ENCODE measurements at regions not wholly inside any gene's neighbourhood (a gene's known extent, or its start where the extent isn't known, plus 50 kb on each side); places are given as distances from the start of the nearest gene placed in this dataset.

- peak; percentile 1 for DNase-seq
These were observed 680.5 kb upstream of the API5 start for GRCh38 chr11:42631220-42631843.

DNA sequence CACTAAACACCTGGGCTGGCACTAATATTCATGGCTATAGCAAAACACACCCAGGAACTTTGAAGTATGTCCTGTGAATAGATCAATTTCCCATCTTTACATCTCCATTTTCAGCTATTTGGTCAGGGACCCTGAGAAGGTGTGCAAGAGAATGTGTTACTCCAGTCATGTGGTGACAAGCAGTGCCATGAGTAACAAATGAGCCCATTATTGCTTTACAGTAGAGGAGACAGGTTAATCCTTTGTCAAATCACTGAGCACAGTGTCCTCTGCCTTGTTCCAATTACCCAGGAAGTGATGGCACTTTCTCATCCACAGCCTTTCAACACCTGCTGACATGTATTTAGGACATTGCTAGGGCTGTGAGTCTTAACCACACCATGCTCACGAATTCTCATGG lies 664.8 kb upstream of the API5 start:
- DNase-seq: no peak

DNA sequence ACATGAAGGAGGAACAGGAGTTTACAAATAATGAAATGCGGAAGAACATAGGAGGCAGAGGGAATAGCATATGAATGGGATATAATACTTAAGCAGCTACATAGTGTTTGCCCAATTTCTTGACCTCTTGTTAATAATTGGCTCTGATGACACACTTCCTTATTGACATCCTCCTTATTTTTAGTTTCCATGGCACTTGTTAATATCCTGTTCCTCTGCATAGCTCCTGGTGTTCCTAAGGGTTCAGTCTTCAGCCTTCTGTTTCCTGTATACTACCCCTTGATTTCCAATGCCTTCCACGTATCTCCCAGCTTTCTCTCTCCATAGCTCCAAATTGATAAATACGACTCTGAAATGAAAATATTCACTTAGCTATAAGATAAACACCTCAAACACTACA lies 663.8 kb upstream of the API5 start:
- DNase-seq: no peak

GRCh38 chr11:42651621-42652020 lies 660.2 kb upstream of the API5 start:
- no peak for DNase-seq

- no peak for DNase-seq
These were observed 654.6 kb upstream of the API5 start for GRCh38 chr11:42657169-42657568.

DNA sequence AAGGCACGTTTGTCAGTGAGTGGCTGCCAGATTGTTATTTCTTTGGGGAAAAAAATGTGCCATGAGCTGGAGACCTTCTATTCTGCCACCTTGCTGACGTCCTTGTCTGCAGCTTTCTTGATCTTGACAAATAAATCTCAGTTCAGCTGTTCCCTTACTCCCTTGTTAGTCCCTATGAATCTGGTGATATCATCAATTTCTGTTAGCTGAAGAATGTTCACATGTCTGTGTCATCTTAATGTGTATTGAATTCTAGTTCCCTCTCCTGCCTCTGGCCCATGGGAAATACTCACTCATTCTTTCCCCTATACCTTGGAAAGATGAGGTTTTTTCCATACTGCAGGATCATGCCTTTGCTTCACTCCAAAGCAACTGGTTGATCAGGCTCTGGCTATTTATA lies 649.9 kb upstream of the API5 start:
- no peak for DNase-seq

DNA sequence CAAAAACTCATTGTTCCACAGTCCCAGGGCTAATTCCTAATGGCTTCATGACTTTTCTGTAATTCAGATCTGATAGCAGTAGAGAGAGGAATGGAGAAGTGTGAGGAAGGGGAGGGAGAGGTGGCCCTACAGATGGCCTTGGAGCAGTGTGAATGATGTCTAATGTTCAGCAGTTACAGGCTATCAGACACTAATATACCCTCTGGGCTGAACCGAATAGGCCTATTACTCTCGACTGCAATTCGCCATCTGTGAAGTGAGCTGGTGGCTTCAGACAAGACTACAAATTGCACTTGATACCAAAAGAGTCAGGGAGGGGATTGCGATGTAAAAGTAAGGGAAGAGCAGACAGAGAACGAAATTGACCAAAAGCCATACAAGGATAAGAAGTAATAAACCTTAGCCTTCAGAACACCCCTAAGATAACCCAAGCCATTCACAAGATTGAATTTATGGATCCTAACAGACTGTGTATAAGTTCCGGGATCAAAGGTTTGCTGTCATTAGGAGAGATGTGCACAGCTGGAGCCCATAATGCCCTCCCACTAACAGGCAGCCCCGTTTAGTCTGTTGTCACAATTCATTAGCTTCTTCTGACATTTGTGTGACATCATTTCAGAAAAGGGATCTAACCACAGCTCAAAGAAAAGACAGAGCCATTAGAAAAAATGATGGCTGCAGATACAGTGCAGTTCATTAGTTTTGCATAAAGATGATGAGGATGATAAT lies 642.4 kb upstream of the API5 start:
- DNase-seq: no peak

GRCh38 chr11:42674436-42674835 lies 637.4 kb upstream of the API5 start:
- DNase-seq: no peak

DNA sequence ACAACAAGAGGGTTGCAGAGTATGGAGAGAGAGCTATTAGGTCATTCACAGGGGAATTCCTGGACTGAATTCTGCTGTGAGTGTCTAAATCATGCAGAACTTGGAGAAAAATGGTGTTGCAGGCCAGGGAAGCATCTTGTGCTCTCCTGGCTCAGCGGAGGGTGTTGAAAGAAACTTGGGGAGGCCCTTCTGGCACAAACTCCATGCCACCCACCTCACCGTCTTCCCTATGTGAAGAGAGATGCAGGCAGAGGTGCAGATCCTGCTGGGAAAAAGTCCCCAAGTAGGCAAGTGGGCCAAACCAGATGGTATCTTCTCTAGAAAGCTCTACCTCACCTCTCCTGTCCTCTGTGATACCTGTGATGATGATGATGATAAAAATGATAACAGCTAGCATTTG lies 604.3 kb upstream of the API5 start:
- DNase-seq: no peak

DNA sequence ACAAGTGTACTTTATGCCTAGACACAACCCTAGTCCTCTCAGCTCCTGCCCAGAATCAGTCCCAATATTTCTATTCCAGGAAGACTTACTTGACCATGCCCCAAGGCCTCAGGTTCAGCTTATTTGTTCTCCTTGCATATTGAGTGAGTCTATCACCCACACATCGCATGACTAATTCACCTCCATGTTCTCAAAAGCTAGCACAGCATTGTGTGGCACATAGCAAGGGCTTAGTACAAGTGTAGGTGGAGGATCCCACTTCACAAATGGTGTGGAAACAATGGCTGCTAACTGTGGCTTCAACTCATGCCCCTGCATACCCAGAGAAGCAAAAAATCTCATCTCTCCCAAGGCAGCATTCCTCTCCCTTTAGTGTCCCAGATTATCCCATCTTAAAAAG lies 602.6 kb upstream of the API5 start:
- DNase-seq: no peak

DNA sequence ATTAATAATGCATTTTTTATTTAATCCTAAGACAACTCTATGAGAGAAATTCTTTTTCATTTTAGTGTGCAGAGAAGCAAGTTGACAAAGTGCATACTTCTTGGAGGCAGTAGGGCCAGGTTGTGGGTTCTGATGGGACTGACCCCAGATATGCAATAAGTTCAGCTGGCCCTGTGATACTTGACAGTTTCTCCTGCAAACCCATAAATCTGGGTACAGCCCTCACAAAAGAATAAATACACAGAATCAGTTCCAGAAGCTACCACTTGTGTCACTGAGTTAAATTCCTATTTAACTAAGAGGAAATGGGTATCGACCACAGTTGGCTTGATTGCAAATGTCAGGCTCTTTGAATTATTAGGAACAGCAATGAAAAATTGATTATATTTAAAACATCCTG lies 598.5 kb upstream of the API5 start:
- DNase-seq: no peak

DNA sequence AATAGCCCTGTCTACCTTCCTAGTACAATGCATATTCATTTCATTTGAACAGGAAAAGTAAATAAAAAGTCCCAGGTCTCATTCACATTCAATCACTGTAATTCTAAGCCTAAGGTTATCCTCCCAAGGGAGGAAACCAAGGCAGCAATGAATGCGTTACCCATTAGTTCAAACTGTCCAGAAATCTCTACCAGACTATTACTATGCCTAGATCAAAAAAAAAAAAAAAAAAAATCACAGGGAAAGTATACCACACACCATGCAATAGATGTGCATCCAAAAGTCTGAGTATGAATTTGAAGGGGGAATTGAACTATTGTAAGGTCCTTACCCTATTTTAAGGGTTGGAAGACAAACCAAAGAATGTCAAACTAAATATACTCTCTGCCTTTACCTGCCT lies 598.0 kb upstream of the API5 start:
- no peak for DNase-seq

- no peak for DNase-seq
These were observed 590.9 kb upstream of the API5 start for GRCh38 chr11:42720716-42721563.

GRCh38 chr11:42727879-42728278 lies 583.9 kb upstream of the API5 start:
- DNase-seq: no peak

GRCh38 chr11:42762348-42762747 lies 549.4 kb upstream of the API5 start:
- DNase-seq: no peak

- no peak for DNase-seq
These were observed 546.9 kb upstream of the API5 start for GRCh38 chr11:42764936-42765335.

DNA sequence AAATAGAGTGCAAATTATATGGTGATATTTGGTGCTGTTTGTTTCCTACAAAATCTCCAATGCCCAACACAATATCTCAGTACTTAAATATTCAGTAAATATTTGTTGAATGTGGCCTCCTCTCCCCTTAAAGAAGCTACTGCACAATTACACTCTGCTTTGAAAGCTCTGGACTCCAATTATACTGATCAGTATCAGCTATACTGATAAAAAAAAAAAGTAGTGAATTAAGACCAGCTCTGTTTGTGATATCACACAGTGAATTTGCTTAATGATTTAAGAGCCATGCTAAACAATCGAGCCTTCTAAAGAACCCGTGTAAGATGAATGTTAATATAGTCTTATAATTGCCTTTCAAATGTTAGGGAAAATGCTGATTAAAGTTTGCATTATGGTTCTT lies 543.2 kb upstream of the API5 start:
- DNase-seq: no peak

DNA sequence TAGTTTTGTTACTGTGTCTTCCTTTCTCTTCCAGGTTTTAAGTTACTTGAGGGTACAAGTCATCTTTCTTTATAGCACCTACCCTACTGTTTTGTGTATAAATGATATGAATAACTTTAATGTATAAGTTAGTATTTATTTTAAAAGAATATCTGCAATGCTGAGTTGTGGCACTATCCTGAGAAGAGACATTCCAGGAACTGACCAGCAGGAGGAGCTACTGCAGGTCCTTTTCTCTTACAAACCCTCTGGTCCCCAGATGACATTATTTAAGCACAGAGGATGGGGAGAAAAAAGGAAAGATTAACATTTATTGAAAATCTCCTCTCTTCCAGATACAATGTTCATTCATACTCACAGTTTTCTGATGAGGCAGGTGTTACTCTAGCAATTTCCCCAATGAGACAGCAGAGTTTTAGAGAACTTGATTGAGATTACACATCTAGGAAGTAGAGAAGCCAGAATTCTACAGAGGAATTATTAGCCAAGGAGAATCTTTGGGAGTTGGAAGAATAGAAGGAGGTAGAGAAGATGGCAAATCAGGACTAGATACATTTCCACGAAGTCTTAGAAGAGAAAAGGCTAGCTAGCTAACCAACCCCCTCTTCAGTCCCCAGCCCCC lies 541.2 kb upstream of the API5 start:
- peak; percentile 28 for DNase-seq

DNA sequence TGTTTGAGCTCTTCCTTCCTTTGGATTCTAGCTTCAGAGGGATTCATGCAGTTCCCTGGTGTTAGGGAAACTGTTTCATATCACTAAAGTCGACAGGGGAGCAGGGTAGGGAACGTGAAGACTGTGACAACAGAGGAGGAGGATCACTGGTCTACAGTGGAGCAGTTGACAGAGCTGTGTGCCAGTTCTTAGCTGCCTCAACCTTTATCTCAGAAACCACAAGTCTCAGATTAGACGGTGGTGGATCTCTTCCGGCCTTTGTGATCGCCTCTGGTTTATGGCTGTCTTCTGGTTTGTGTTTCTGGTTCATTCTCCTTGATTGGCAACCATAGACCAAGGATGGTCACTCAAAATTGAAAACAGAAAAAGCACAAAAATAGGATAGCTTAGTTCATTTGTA lies 538.9 kb upstream of the API5 start:
- DNase-seq: no peak

- no peak for DNase-seq
These were observed 538.1 kb upstream of the API5 start for GRCh38 chr11:42773729-42774128.

DNA sequence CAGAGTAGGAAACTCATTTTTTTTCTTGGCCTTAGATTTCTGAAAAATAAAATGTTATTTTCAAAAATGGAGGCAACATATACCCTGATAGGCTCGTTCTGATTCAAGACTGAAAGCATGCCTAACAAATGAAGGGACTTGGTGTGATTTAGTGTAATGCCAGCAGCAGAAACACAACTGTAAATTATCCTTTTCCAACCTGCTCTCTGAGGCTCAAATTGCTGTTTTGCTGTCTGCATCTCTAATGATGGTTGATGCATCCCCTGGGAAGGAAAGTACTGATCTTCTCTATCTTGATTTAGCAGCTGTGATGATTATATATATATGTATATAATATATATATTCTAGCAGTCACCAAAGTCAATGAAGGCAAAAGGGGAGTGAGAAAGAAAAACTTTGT lies 537.2 kb upstream of the API5 start:
- DNase-seq: no peak

- no peak for DNase-seq
These were observed 534.0 kb upstream of the API5 start for GRCh38 chr11:42777776-42778175.

DNA sequence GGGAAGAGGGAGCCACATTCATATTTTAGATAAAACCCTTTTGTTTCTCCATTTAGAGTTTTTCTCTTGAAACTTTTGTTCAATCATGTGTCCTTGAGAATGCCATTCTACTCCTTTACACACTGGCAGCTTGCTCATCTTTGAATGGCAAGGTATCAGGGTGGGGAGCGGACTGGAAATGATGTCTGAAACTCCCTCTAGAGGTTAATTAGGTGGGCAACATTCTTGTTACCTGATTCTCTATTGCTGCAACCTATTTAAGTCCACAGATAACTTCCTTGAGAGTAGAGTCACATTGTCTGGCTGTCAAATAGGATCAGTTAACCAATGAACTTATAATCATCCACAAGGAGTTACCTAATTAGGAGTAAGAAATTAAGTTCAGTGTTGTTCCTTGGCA lies 533.6 kb upstream of the API5 start:
- DNase-seq: no peak

- no peak for DNase-seq
These were observed 532.2 kb upstream of the API5 start for GRCh38 chr11:42779555-42779954.
